ENCODE measurements at regions not wholly inside any gene's neighbourhood (a gene's known extent, or its start where the extent isn't known, plus 50 kb on each side); places are given as distances from the start of the nearest gene placed in this dataset.
"Not testable (repeated sequence)": the region's sequence is repeated elsewhere in the genome, so short reads cannot be mapped to it uniquely, and the experiment has no call there.

GRCh38 chr2:117351396-117351795, 463.1 kb upstream of the DDX18 start:
- Mint-ChIP-seq H3K9me3 (peaks cover 3% of the 10 kb centered on the region), H3K36me3 (no peaks in the 10 kb centered on the region), H3K27me3 (no peaks in the 10 kb centered on the region), H3K27ac (no peak overlapping the region), H3K4me3 (no peak overlapping the region), H3K4me1 (no peaks in the 10 kb centered on the region)
- POLR2A ChIA-PET = no interaction called here
- ATAC-seq (ENCODE audit: low read depth) (no peak), DNase-seq (no peak)

DNA sequence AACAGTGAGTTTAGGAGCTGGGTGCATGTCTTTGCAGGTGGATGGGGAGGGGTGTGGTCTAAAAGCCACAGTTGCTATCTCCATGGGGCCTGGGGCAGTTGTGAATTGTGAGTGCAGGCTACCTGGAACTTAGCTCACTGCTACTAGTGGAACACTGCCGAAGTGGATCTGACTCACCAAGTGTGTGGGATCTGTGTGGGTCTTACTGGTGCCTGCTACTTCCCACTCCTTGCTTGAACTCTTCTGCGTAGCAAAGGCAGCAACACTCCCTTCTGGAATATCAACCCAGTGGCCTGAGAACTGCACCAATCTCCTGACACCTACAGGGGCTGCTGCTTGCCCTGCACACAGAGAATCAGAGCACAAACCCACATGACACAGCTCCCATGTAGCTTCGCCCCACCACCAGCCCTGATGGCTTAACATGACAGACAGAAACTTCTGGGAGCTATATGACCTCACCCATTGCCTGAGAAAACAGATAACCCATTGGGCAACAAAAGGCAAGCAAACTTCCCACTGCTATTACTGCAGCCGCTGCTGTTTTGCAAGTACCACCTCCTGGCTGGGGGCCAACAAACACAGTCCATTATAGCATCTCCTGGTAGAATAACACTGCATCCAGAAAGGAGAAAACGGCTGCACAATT, 455.1 kb upstream of the DDX18 start:
- DNase-seq (no peak), ATAC-seq (ENCODE audit: low read depth) (no peak)
- Mint-ChIP-seq H3K9me3 (peaks cover 3% of the 10 kb centered on the region), H3K27me3 (no peaks in the 10 kb centered on the region), H3K4me1 (no peaks in the 10 kb centered on the region), H3K27ac (no peak overlapping the region), H3K36me3 (no peaks in the 10 kb centered on the region), H3K4me3 (no peak overlapping the region)
- POLR2A ChIA-PET = no interaction called here

DNA sequence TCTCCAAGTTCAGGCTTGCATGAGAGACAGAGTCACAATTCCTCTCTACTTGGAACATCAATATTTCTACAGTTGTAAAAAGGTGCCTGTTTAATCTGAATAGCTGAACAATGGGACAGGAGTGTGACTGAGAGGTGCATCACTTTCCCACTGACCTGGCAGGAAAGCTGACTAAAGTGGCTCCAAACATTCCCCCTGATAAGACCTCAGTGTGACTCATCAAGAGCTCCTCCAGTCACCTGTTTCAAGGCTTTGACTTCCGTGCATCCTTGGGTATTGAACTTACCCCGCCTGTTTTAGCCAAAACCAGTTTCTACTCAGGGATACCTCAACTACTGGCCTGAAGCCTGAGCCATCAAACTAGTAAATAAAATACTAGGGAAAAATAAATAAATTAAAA, 453.9 kb upstream of the DDX18 start:
- no peak overlapping the region for H3K4me3 Mint-ChIP-seq
- DNase-seq (no peak), ATAC-seq (ENCODE audit: low read depth) (no peak)
- H3K9me3 Mint-ChIP-seq = peaks cover 5% of the 10 kb centered on the region
- no peaks in the 10 kb centered on the region for H3K27me3 Mint-ChIP-seq
- POLR2A ChIA-PET = no interaction called here
- H3K36me3 Mint-ChIP-seq = no peaks in the 10 kb centered on the region
- H3K27ac Mint-ChIP-seq = no peak overlapping the region
- no peaks in the 10 kb centered on the region for H3K4me1 Mint-ChIP-seq

DNA sequence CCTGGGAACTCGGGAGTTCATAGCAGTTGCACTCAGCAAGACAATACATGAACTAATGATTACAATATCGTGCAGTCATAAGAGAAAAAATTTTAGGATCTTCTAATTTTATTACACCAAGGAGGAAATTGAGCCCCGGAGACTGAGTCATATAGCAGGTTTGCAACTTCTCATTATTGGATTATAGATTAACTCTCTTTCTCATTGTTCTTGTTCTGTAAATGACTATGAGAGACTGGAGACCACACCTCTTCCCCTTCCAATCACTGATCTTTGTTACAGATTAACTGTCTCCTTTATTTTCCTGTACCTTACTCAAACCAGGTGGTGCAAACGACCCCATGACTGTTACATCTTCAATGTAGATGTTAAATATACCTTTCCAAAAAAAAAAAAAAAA, 435.8 kb upstream of the DDX18 start:
- no peak overlapping the region for H3K27ac Mint-ChIP-seq

DNA sequence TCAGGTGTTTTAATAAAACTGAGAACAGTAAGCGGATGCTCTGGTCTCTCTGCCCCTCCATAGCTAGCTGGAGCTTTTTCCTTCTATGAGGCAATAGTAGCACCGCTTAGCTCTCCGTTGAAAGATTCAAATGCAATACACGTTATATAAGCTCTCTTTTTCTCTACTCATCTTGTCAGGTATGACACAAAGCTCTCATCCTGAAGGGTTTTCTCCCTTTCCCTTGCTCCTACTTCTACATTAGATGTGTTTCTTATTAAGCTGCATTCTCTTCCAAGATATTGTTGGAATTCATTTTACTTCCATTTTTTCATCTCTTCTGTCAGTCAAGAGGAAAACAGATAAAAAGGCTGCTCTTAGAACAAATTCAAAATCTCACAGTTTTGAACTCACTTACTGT, 434.6 kb upstream of the DDX18 start:
- Mint-ChIP-seq H3K4me3 (no peak overlapping the region), H3K36me3 (no peaks in the 10 kb centered on the region), H3K27ac (no peak overlapping the region), H3K27me3 (no peaks in the 10 kb centered on the region), H3K4me1 (no peaks in the 10 kb centered on the region), H3K9me3 (no peaks in the 10 kb centered on the region)
- ATAC-seq (ENCODE audit: low read depth) (no peak), DNase-seq (no peak)
- POLR2A ChIA-PET = no interaction called here

More for the DNA sequence above, 435.8 kb upstream of the DDX18 start:
- ATAC-seq (ENCODE audit: low read depth) = no peak
- Mint-ChIP-seq H3K36me3 (no peaks in the 10 kb centered on the region), H3K9me3 (no peaks in the 10 kb centered on the region), H3K4me1 (no peaks in the 10 kb centered on the region), H3K27me3 (no peaks in the 10 kb centered on the region), H3K4me3 (no peak overlapping the region)
- POLR2A ChIA-PET = no interaction called here
- no peak for DNase-seq

DNA sequence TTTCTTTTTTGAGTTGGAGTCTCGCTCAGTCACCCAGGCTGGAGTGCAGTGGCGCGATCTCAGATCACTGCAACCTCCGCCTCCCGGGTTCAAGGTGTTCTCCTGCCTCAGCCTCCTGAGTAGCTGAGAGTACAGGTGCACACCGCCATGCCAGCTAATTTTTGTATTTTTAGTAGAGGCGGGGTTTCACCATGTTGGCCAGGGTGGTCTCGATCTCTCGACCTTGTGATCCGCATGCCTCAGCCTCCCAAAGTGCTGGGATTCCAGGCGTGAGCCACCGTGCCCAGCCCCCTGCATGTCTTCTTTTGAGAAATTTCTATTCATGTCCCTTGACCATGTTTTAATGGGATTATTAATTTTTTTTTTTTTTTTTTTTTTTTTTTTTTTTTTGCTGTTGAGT, 430.5 kb upstream of the DDX18 start:
- H3K4me3 Mint-ChIP-seq; H3K4me1 Mint-ChIP-seq; H3K9me3 Mint-ChIP-seq; H3K27ac Mint-ChIP-seq; POLR2A ChIA-PET; H3K36me3 Mint-ChIP-seq; DNase-seq; ATAC-seq (ENCODE audit: low read depth); H3K27me3 Mint-ChIP-seq: not testable (repeated sequence)

DNA sequence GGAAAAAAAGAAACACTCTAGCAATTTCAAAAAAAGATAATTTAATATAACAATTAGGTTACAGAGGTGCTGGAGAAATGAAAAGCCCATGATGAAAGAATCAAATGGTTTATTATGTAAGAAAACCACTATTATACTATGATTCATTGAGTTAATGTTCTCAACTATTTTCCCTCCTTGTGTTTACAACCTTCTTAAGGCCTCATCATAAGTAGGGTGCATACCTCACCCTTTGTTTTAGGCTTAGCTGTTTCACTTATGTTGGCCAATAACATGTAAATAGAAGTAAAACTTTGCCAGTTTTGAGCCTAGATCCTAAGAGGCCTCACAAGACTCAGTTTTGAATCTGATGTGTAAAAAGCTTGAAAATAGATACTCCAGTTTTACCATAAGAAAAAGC, 418.3 kb upstream of the DDX18 start:
- H3K27ac Mint-ChIP-seq = no peak overlapping the region
- DNase-seq (no peak), ATAC-seq (ENCODE audit: low read depth) (no peak)
- H3K4me1 Mint-ChIP-seq = no peaks in the 10 kb centered on the region
- H3K27me3 Mint-ChIP-seq = no peaks in the 10 kb centered on the region
- H3K36me3 Mint-ChIP-seq = no peaks in the 10 kb centered on the region
- H3K9me3 Mint-ChIP-seq = no peaks in the 10 kb centered on the region
- no peak overlapping the region for H3K4me3 Mint-ChIP-seq
- POLR2A ChIA-PET = no interaction called here

GRCh38 chr2:117401582-117401981, 412.9 kb upstream of the DDX18 start:
- Mint-ChIP-seq H3K4me3 (no peak overlapping the region), H3K4me1 (no peaks in the 10 kb centered on the region), H3K9me3 (no peaks in the 10 kb centered on the region), H3K36me3 (no peaks in the 10 kb centered on the region), H3K27me3 (no peaks in the 10 kb centered on the region), H3K27ac (no peak overlapping the region)
- ATAC-seq (ENCODE audit: low read depth) (no peak), DNase-seq (no peak)
- POLR2A ChIA-PET = no interaction called here

DNA sequence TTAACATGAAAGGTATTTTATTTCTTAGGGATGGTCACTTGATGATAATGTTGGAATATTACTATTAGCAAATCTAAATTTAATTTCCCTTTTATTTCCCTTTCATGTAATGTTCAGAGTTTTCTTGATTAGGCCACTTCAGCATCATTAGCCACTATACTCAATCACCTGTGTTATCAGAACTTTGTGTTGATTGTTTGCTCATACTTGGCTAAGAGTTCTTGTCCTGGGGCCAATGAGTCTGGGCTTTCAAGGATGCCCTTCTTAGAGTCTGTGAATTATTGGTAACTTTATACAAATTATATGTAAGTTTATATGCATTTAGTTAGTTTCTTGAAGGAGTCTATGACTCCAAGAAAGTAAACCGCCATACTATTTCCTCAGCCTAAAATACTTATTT, 408.0 kb upstream of the DDX18 start:
- Mint-ChIP-seq H3K27me3 (no peaks in the 10 kb centered on the region), H3K4me3 (no peak overlapping the region)
- POLR2A ChIA-PET = no interaction called here

DNA sequence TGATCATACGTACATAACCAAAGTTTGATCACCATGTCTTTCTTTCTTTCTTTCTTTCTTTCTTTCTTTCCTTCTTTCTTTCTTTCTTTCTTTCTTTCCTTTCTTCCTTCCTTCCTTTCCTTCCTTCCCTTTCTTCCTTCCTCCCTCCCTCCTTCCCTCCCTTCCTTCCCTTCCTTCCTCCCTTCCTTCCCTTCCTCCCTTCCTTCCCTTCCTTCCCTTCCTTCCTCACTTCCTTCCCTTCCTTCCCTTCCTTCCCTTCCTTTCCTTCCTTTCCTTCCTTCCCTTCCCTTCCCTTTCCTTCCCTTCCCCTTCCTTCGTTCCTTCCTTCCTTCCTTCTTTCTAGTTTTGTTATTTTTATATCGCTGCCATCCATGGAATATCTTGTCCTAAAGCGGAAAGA, 406.7 kb upstream of the DDX18 start:
- DNase-seq (no peak), ATAC-seq (ENCODE audit: low read depth) (no peak)
- Mint-ChIP-seq H3K27ac (no peak overlapping the region), H3K4me3 (no peak overlapping the region), H3K4me1 (no peaks in the 10 kb centered on the region), H3K9me3 (no peaks in the 10 kb centered on the region), H3K27me3 (no peaks in the 10 kb centered on the region), H3K36me3 (no peaks in the 10 kb centered on the region)
- POLR2A ChIA-PET = no interaction called here

More for the DNA sequence above, 408.0 kb upstream of the DDX18 start:
- H3K4me1 Mint-ChIP-seq = no peaks in the 10 kb centered on the region
- no peak overlapping the region for H3K27ac Mint-ChIP-seq
- DNase-seq = no peak
- ATAC-seq (ENCODE audit: low read depth) = no peak
- no peaks in the 10 kb centered on the region for H3K9me3 Mint-ChIP-seq
- no peaks in the 10 kb centered on the region for H3K36me3 Mint-ChIP-seq

DNA sequence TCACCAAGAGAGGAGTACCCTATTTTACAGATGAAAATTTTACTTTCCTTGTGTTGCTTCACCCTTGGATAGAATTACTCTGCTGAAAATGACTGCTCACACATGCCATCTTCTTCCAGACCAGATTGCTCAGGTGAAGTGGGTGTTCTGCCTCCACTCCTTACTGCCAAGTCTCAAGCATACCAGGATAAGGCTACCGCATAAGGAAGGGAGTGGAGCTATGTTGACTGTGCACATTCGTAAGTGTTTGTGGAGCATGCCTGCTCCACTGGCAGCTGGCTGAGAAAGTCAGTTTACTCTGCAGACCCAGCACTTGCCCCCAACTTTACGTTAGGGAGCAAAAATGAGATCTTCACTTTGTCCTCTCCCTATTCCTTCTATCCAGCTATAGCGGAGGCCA, 405.0 kb upstream of the DDX18 start:
- Mint-ChIP-seq H3K27ac (no peak overlapping the region), H3K27me3 (no peaks in the 10 kb centered on the region), H3K9me3 (no peaks in the 10 kb centered on the region), H3K4me1 (no peaks in the 10 kb centered on the region), H3K4me3 (no peak overlapping the region), H3K36me3 (no peaks in the 10 kb centered on the region)
- DNase-seq (no peak), ATAC-seq (ENCODE audit: low read depth) (no peak)
- POLR2A ChIA-PET = no interaction called here

DNA sequence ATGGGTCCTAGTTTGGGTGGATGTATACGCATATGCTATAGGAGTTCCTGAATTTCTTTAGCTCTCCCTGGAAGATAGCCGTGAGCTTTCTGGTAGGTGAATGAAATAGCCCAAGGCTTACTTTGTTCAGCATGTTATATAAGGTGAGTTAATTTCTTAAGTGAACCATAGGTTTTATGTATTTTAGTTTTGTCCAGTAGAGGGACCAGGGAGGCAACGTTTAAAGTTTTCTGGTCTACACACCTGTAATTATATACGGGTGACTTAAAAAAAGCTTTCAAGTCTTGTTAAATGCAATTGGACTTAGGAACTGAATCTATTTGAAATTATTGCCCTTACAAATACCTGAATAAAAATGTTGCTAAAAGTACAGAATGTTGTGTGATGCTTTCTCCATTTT, 402.5 kb upstream of the DDX18 start:
- Mint-ChIP-seq H3K27me3 (no peaks in the 10 kb centered on the region), H3K4me3 (no peak overlapping the region), H3K36me3 (no peaks in the 10 kb centered on the region), H3K4me1 (no peaks in the 10 kb centered on the region), H3K9me3 (no peaks in the 10 kb centered on the region), H3K27ac (no peak overlapping the region)
- ATAC-seq (ENCODE audit: low read depth) = no peak
- POLR2A ChIA-PET = no interaction called here
- DNase-seq = no peak

- Mint-ChIP-seq H3K36me3 (no peaks in the 10 kb centered on the region), H3K4me3 (no peak overlapping the region), H3K4me1 (no peaks in the 10 kb centered on the region), H3K27me3 (no peaks in the 10 kb centered on the region), H3K9me3 (peaks cover 5% of the 10 kb centered on the region), H3K27ac (no peak overlapping the region)
- POLR2A ChIA-PET = no interaction called here
- DNase-seq = no peak
- ATAC-seq (ENCODE audit: low read depth) = no peak
These were observed 381.7 kb upstream of the DDX18 start for GRCh38 chr2:117432746-117433145.

DNA sequence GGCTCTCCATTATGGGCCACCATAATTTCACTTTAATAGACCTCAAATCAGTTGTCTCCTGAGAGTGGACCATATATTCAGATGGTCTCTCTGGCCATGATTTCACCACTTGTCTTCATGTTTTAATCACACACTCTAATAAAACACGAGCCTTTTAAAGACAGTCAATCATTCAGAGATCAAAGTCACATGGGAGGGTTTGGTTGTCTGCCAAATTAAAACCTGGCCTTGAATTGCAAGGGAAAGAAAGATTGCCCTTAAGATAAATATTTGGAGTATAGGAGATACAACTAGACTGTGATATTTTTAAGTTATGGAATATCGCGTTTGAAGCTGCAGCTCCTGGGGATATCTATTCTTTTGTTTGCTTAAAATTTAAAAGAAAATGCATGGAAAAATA, 377.8 kb upstream of the DDX18 start:
- ATAC-seq (ENCODE audit: low read depth) (no peak), DNase-seq (no peak)
- H3K9me3 Mint-ChIP-seq = peaks cover 5% of the 10 kb centered on the region
- POLR2A ChIA-PET = no interaction called here
- no peaks in the 10 kb centered on the region for H3K36me3 Mint-ChIP-seq
- H3K4me3 Mint-ChIP-seq = no peak overlapping the region
- H3K27me3 Mint-ChIP-seq = no peaks in the 10 kb centered on the region
- H3K4me1 Mint-ChIP-seq = no peaks in the 10 kb centered on the region
- H3K27ac Mint-ChIP-seq = no peak overlapping the region

Data from activated naive CD8-positive, alpha-beta T cell treated with anti-CD3 and anti-CD28 coated beads, Interleukin-2, amount 10 ng/mL, durations not matched to agents 7 days and 5 days (primary cell).